Mucosa of descending colon (tissue), 3 donors: ENCODE measurements at regions not wholly inside any gene's neighbourhood (a gene's known extent, or its start where the extent isn't known, plus 50 kb on each side); places are given as distances from the start of the nearest gene placed in this dataset.

Source experiments
- ATAC-seq: fragments of 200-7000 bp; cut with Tn5 transposase; one replicate; pipeline ENCODE4 v1.9.1; 2020; ENCODE audit warnings: mild to moderate bottlenecking, moderate library complexity
- DNase-seq, 3 donors: peaks; one replicate each; pipeline ENCODE4 v3.0.0-alpha.2; 2020
- H3K36me3 ChIP-seq: fragments of 200-600 bp; one replicate; pipeline ENCODE4 v1.8.0; 2021; ENCODE audit warnings: low read depth, mild to moderate bottlenecking
- H3K4me1 ChIP-seq: fragments of 200-600 bp; one replicate; pipeline ENCODE4 v1.8.0; 2021; ENCODE audit warnings: low read depth, mild to moderate bottlenecking
- H3K4me3 ChIP-seq: fragments of 200-600 bp; one replicate; pipeline ENCODE4 v1.8.0; 2021; ENCODE audit warnings: mild to moderate bottlenecking
- H3K9me3 ChIP-seq: fragments of 200-600 bp; one replicate; pipeline ENCODE4 v1.8.0; 2021; ENCODE audit warnings: mild to moderate bottlenecking
- intact Hi-C, 2 donors: fragments of 100-400 bp; cut with DNase I in 1 of 2; cut with micrococcal nuclease in 1 of 2; formaldehyde crosslinking; loops; one replicate each; pipeline versions ENCODE4 v1.11.0 to v1.11.1; 2022; cut with DNase I, micrococcal nuclease
- TF ChIP-seq, protein P1 (sequence below): fragments of 200-600 bp; IDR thresholded peaks from one replicate; pipeline ENCODE4 v1.8.0; 2022; ENCODE audit warnings: antibody characterized with exemption, mild to moderate bottlenecking
- donor health status: DM: no; HTN: no; CAD: no; lungs with moderate emphysema.
- donor health status: DM: no; HTN: no; CAD: no.
- donor health status: DM: no; HTN: yes; CAD: no.

DNA sequence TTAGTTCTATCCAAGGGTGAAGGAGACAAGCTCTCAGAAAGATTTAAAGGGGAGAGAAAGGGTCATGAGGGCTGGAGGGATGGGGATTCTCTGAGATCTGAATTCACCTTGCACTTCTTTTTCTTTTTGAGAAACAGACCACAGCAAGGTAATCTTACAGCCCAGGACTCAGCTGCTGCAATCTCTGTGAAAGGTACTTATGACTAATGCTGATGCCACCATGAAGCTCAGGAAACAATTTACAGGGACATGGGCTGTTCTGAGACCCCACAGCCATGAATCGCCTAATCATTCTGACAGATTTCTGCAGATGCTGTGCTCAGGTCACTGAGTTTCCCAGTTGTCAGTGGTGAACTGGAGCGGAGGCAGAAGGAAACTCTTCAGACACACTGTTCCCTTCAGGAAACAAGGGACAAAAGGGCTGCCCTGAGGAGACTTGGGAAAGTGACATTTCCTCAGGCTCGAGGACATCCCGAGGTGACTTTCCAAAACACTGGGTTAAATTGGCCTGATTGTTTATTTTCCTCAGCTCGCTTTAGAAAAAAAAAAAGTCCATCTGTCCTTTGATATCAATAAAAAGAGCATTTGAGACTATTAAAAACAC is 103.8 kb upstream of the PLCB4 start:
- TF ChIP-seq, protein P1, sequence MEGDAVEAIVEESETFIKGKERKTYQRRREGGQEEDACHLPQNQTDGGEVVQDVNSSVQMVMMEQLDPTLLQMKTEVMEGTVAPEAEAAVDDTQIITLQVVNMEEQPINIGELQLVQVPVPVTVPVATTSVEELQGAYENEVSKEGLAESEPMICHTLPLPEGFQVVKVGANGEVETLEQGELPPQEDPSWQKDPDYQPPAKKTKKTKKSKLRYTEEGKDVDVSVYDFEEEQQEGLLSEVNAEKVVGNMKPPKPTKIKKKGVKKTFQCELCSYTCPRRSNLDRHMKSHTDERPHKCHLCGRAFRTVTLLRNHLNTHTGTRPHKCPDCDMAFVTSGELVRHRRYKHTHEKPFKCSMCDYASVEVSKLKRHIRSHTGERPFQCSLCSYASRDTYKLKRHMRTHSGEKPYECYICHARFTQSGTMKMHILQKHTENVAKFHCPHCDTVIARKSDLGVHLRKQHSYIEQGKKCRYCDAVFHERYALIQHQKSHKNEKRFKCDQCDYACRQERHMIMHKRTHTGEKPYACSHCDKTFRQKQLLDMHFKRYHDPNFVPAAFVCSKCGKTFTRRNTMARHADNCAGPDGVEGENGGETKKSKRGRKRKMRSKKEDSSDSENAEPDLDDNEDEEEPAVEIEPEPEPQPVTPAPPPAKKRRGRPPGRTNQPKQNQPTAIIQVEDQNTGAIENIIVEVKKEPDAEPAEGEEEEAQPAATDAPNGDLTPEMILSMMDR: no peak
- intact Hi-C loops: no loop called here
- no peaks in the 10 kb centered on the region for H3K9me3 ChIP-seq
- H3K36me3 ChIP-seq: no peaks in the 10 kb centered on the region
- DNase-seq (no peak), ATAC-seq (no peak)
- no peak overlapping the region for H3K4me3 ChIP-seq
- H3K4me1 ChIP-seq: no peaks in the 10 kb centered on the region

DNA sequence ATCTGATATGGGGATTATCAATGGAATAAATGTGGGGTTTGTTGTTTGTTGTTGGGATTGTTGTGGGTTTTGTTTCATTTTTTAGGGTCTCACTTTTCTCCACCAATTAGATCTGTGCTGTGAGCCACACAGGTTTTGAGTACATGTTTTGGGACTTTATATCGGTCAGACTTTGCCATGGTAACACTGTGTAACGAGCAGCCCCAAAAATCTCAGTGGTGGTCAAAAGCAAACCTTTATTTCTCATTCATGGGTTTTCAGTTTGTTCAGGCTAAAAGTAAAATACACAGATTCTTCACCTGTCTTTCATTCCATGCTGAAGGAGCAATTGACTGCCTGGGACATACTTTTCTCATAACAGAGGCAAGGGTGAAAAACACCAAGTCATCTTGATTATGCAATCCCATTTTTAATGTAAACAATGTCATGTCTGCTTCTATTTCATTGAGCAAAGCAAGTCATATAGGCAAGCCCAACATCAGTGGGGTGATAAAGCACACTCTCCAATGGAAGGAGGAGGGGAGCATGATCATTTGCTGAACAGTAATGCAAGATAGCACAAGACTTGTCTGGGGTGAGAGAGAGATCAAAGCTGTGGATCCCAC is 101.1 kb upstream of the PLCB4 start:
- Histone ChIP-seq H3K4me3 (no peak overlapping the region), H3K9me3 (no peaks in the 10 kb centered on the region), H3K36me3 (no peaks in the 10 kb centered on the region), H3K4me1 (no peaks in the 10 kb centered on the region)
- no peak for ATAC-seq
- intact Hi-C loops: no loop called here
- DNase-seq: no peak
- TF ChIP-seq, protein P1: no peak

DNA sequence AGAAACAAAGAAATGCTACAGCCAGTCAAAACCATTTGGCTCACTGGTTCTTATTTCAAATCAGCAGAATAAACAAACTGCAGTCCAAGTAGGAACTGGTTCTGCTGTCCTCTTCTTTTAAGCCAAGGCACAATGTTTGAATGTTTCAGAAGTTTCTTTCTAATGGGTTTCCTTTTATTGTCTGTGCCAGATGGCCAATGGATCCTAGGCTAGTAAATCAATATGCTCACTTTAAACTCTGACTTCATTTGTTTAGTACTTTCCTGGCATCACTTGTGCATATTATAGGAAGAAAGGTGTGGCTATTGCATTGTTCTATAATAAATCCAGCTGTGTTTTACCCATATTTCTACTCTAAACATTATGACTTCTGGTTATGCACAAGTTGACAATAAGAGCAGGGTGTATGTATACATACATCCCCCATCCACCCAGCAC is 99.7 kb upstream of the PLCB4 start:
- Histone ChIP-seq H3K9me3 (no peaks in the 10 kb centered on the region), H3K36me3 (no peaks in the 10 kb centered on the region), H3K4me3 (no peak overlapping the region), H3K4me1 (no peaks in the 10 kb centered on the region)
- intact Hi-C loops: no loop called here
- DNase-seq: peak in 1 of 3 donors; percentile 18
- TF ChIP-seq, protein P1: no peak
- peak; percentile 83 for ATAC-seq

DNA sequence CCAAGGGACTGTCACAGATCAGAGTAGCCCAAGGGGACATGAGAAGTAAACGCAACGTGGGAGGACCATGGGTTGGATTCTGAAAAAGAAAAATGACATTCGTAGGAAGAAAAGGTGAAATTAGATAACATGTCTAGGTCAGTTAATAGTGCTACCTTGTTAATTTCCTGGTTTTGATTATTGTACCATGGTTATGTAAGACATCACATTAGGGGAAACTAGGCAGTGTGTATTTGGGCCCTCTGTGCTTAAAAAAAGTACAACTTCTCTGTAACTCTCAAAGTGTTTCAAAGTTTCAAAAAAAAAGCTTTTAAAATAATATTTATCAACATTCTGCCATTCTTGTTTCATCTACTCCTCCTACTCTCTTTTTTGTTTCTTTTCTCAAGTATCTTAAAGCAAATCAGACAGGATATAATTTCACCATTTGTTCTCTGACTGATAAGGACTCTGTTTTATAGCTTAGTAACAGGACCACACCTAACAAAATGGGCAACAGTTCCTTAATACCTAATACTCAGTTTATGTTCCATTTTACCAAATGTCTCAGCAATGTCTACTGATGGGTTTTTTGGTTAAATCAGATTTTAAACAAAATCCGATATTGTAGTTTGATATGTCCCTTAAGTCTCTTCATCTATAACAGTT is 97.1 kb upstream of the PLCB4 start:
- no peak for ATAC-seq
- no peaks in the 10 kb centered on the region for H3K4me1 ChIP-seq
- intact Hi-C loops: no loop called here
- TF ChIP-seq, protein P1: no peak
- H3K9me3 ChIP-seq: no peaks in the 10 kb centered on the region
- H3K4me3 ChIP-seq: no peak overlapping the region
- DNase-seq: no peak
- no peaks in the 10 kb centered on the region for H3K36me3 ChIP-seq

DNA sequence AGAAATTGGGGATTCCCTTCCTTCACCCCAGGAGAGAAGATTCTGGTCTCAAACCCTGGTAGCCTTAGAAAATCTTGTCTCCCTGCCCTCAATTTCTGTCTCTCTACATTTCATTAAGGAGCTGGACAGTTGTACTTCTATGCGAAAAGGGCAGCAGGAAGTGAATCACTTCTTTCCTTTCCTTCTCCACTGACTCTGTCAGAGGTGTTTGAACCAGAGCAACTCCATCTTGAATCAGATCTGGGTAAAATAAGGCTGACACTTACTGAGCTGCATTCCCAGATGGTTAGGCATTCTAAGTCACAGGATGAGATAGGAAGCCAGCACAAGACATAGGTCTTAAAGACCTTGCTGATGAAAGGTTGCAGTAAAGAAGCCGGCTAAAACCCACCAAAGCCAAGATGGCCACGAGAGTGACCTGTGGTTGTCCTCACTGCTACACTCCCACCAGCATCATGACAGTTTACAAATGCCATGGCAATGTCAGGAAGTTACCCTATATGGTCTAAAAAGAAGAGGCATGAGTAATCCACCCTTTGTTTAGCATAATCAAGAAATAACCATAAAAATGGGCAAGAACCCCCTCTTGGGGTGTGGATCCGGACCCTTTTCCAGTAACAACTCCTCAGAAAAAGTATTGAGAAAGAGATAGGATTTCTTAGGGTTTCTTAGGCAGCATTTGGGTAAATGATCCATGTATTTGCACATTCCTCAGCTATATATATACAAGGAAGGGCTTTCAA is 95.8 kb upstream of the PLCB4 start:
- TF ChIP-seq, protein P1: no peak
- Histone ChIP-seq H3K9me3 (no peaks in the 10 kb centered on the region), H3K4me3 (no peak overlapping the region), H3K36me3 (no peaks in the 10 kb centered on the region), H3K4me1 (no peaks in the 10 kb centered on the region)
- intact Hi-C loops: no loop called here
- ATAC-seq: no peak
- DNase-seq: no peak
